Natural killer cell treated with Interleukin-12 subunit alpha and Interleukin-12 subunit beta and Interleukin-15 and Interleukin-18, amount 100 ng/mL, for 72 hours (primary cell): ENCODE measurements at regions not wholly inside any gene's neighbourhood (a gene's known extent, or its start where the extent isn't known, plus 50 kb on each side); places are given as distances from the start of the nearest gene placed in this dataset.
"Not testable (repeated sequence)": the region's sequence is repeated elsewhere in the genome, so short reads cannot be mapped to it uniquely, and the experiment has no call there.

ENCODE experiments used
- ATAC-seq, 2 donors: fragments of 150-1000 bp; cut with Tn5 transposase in 1 of 2; sonication (Bioruptor Pico), chemical (Tn5 transposase) in 1 of 2; 2 replicates each; pipeline ENCODE4 v1.10.0; 2021
- DNase-seq: peaks from one replicate; pipeline ENCODE4 v3.0.0; 2022; ENCODE audit warnings: low spot score
- H3K27ac Mint-ChIP-seq, 2 donors: 1 replicate in 1 of 2; 2 replicates in 1 of 2; pipeline ENCODE4 v1.8.0; 2022; ENCODE audit warnings: mixed read lengths in 2 of 2, mild to moderate bottlenecking in 1 of 2, moderate library complexity in 1 of 2
- H3K27me3 Mint-ChIP-seq, 2 donors: 1 replicate in 1 of 2; 2 replicates in 1 of 2; pipeline ENCODE4 v1.8.0; 2022; ENCODE audit warnings: mixed read lengths in 2 of 2
- H3K36me3 Mint-ChIP-seq: one replicate; pipeline ENCODE4 v1.8.0; 2022; ENCODE audit warnings: mixed read lengths
- H3K4me1 Mint-ChIP-seq, 2 donors: 1 replicate in 1 of 2; 2 replicates in 1 of 2; pipeline ENCODE4 v1.8.0; 2022; ENCODE audit warnings: low read depth in 2 of 2, mixed read lengths in 2 of 2, mild to moderate bottlenecking in 1 of 2
- H3K4me3 Mint-ChIP-seq: one replicate; pipeline ENCODE4 v1.8.0; 2022; ENCODE audit warnings: mixed read lengths
- H3K9me3 Mint-ChIP-seq: 2 replicates; pipeline ENCODE4 v1.8.0; 2022; ENCODE audit warnings: mixed read lengths

DNA sequence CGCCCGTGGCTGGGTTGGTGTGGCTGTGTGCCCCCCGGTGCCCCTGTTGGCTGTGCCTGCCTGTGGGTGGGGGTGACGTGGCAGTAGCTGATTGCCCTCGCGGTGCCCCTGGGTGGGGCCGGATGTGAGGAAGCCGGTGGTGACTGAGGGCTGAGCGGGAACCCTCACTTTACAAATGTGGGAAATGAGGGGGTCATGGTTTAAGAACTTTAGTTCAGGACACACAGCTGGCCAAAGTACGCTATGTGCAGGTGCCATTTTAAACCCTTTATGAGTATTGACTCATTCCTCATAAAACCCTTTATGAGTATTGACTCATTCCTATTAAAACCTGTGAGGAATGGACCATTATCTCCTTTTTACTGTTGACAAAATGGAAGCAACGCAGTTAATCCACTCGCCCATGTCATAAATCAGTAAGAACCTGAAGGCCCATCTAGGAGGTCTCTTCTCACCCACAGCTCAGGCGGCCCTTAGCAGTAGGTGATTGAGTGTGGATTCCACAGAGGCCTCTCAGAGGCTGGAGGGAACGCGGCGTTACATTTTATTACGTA lies 290.1 kb upstream of the COBL start:
- DNase-seq (no peak), ATAC-seq (no peak)
- peaks cover 11% of the 10 kb centered on the region for H3K9me3 Mint-ChIP-seq
- no peaks in the 10 kb centered on the region for H3K27me3 Mint-ChIP-seq
- no peak overlapping the region for H3K27ac Mint-ChIP-seq
- H3K4me3 Mint-ChIP-seq: no peak overlapping the region
- peaks cover 10% of the 10 kb centered on the region for H3K36me3 Mint-ChIP-seq
- no peaks in the 10 kb centered on the region for H3K4me1 Mint-ChIP-seq

DNA sequence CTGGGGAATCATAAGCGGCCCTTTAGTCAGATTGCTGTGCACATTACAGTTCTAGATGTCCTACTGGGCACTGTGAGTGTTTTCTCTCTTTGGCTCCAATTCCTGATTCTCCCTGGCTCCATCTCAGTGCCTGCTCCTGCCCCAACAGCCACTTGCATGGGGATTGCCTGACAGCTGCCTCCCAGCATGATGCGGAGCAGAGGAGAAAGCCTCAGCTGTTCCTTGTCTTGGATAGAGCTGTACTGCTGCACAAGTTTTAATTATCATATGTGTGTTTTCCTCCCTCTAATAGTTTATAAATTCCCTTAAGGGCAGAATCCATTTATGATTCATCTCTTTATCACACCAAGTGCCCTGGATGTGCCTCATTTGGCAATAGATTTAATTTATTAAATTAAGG lies 285.8 kb upstream of the COBL start:
- Mint-ChIP-seq H3K4me1 (no peaks in the 10 kb centered on the region), H3K36me3 (peaks cover 15% of the 10 kb centered on the region), H3K9me3 (peaks cover 23% of the 10 kb centered on the region), H3K27me3 (no peaks in the 10 kb centered on the region), H3K27ac (no peak overlapping the region), H3K4me3 (no peak overlapping the region)
- ATAC-seq (no peak), DNase-seq (no peak)

DNA sequence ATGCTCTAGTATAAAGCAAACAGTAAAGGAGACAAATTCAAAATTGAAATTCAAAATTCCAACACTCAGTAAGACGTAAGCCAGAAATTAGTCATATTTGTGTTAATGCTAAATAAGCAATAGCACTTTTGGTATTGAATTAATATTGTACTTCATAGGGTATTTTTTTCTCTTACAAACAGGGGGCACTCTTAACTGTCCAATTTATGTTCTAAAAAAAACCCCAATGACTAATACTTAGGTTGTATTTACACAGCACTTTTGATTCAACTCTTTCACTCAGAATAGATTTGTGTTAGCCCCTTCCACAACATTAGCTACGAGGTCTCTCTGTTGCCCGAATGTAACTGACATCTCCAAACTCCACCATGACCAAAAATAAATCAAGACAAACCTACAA lies 284.9 kb upstream of the COBL start:
- H3K4me1 Mint-ChIP-seq: no peaks in the 10 kb centered on the region
- no peak overlapping the region for H3K27ac Mint-ChIP-seq
- no peaks in the 10 kb centered on the region for H3K27me3 Mint-ChIP-seq
- H3K9me3 Mint-ChIP-seq: peaks cover 27% of the 10 kb centered on the region
- H3K4me3 Mint-ChIP-seq: no peak overlapping the region
- peaks cover 13% of the 10 kb centered on the region for H3K36me3 Mint-ChIP-seq
- ATAC-seq (no peak), DNase-seq (no peak)

DNA sequence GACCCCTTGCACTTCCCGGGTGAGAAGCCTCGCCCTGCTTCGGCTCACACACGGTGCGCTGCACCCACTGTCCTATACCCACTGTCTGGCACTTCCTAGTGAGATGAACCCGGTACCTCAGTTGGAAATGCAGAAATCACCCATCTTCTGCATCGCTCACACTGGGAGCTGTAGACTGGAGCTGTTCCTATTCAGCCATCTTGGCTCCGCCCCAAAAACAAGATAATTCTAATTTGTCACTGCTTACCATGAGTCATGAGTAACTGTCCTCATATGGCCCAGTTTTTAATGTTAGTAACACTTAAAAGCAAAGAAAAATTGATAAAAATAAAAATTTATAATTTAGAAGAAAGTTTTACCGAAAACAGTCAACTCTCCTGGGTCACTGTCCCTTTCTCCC lies 283.3 kb upstream of the COBL start:
- not testable (repeated sequence) for H3K4me3 Mint-ChIP-seq, H3K27me3 Mint-ChIP-seq, ATAC-seq, H3K4me1 Mint-ChIP-seq, DNase-seq, H3K27ac Mint-ChIP-seq
- Mint-ChIP-seq H3K9me3 (peaks cover 27% of the 10 kb centered on the region), H3K36me3 (peaks cover 13% of the 10 kb centered on the region)

DNA sequence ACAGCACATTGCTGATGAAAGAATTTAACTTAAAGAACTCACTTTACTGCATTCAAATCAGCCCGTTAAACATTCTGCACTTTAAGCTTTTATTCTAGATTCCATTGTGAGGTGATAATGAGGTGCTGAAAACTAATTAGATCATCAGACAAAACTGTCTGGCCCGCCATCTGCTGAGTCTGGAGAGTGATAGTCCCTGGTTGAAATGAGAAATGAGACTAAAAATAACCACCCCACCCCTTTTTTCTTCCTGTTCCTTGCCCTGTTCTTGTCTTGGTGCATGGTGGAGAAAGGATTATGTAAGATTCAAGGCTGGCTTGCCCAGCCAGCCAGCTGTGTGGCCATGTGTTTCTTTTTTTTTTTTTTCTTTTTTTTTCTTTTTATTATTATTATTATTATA lies 277.0 kb upstream of the COBL start:
- DNase-seq: no peak
- Mint-ChIP-seq H3K4me3 (no peak overlapping the region), H3K27me3 (no peaks in the 10 kb centered on the region), H3K27ac (no peak overlapping the region), H3K9me3 (peaks cover 9% of the 10 kb centered on the region), H3K36me3 (no peaks in the 10 kb centered on the region), H3K4me1 (no peaks in the 10 kb centered on the region)
- no peak for ATAC-seq

DNA sequence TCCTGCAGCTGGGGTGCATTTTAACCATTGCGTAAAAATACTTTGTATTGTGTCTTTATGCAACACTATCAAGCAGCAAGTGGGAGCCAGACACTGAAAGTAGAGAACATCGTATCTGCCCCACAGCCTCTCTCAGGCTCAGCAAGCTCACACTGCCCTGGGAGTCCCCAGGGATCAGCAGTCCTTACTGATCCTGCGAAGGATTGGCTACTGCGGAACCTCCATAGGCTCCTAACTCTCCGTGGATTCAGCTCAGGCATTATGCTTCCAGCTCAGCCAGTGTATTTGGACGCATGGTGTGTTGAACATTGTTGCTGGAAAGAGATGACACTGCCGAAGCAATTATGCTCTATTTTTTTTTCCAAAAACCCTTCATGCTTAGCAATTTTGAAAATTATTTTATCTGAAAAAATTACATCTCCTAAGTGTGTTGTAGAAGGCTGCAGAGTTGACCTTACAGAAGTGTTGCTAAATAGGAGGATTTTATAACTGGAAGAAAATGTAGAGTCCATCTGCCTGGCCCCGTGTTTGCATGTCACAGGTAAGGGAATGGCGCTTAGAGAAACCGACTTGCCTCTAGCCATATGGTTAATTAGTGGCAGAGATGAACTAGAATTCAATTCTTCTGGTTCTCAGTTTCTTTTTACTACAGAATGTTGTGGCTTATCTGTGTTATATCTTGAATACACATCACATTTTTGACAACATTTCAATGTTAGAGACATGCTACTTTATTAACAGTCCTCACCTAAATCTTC lies 276.4 kb upstream of the COBL start:
- H3K27ac Mint-ChIP-seq: no peak overlapping the region
- H3K9me3 Mint-ChIP-seq: peaks cover 9% of the 10 kb centered on the region
- DNase-seq (no peak), ATAC-seq (no peak)
- H3K36me3 Mint-ChIP-seq: no peaks in the 10 kb centered on the region
- no peaks in the 10 kb centered on the region for H3K4me1 Mint-ChIP-seq
- no peak overlapping the region for H3K4me3 Mint-ChIP-seq
- H3K27me3 Mint-ChIP-seq: no peaks in the 10 kb centered on the region

DNA sequence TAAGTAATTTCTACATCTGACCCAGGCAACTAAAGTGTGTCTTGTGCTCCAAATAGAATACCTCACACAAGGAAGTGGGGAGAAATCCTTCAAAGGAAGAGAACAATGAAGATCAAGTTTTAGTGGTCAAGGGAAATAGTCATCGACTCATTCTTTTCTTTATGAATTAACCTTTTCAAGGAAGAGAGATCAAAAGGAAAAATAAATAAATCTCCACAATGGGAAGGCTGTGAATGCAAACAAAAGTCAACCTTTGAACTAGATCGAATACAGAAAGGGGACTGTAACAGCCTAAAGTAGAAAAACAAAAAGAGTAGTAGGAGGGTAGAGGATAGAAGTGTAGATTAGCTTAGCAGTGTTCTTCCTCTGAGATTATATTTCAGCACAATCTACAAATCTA lies 274.6 kb upstream of the COBL start:
- no peaks in the 10 kb centered on the region for H3K36me3 Mint-ChIP-seq
- DNase-seq: no peak
- H3K9me3 Mint-ChIP-seq: peaks cover 6% of the 10 kb centered on the region
- H3K4me1 Mint-ChIP-seq: no peaks in the 10 kb centered on the region
- no peak overlapping the region for H3K27ac Mint-ChIP-seq
- no peak overlapping the region for H3K4me3 Mint-ChIP-seq
- no peaks in the 10 kb centered on the region for H3K27me3 Mint-ChIP-seq
- no peak for ATAC-seq

DNA sequence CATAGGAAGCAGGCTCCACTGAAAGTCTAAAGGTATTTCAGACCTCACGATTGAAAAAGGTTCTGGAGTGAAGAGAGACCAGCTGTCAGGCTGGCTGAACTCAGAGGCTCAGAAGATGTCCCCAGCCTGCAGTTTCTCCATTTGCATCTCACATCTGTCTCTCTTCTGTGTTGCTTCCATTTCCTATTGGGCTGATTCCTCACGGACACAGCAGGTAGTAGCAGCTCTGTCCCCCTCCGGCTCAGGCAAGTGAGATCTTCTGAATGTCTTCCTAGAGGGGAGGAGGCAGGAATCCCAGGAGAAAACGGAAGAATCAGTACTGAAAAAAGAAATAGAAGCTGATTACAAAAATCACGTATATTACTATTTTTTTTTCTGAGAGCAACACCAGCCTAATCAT lies 274.1 kb upstream of the COBL start:
- no peaks in the 10 kb centered on the region for H3K27me3 Mint-ChIP-seq
- H3K4me1 Mint-ChIP-seq: no peaks in the 10 kb centered on the region
- H3K36me3 Mint-ChIP-seq: no peaks in the 10 kb centered on the region
- H3K4me3 Mint-ChIP-seq: no peak overlapping the region
- peaks cover 6% of the 10 kb centered on the region for H3K9me3 Mint-ChIP-seq
- no peak for ATAC-seq
- DNase-seq: no peak
- no peak overlapping the region for H3K27ac Mint-ChIP-seq

DNA sequence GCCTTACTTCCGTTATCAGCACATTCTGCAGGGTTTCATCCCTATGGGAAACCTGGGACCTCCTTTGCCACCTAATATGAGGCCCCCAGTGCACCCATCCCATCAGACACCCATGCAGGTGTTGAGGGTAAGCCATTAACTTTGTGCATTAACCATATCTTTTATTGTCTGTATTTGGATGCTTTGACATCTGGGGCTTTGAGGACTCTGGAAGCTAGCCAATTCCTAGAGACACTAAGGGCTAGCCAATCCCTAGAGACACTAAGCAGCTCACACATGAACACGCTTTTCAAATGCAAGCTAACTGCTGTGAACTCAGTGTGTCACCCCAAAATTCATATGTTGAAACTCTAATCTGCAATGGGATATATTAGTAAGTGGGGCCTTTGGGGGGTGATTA lies 272.5 kb upstream of the COBL start:
- ATAC-seq (no peak), DNase-seq (no peak)
- Mint-ChIP-seq H3K4me1 (no peaks in the 10 kb centered on the region), H3K36me3 (no peaks in the 10 kb centered on the region), H3K4me3 (no peak overlapping the region), H3K9me3 (peaks cover 7% of the 10 kb centered on the region), H3K27ac (no peak overlapping the region), H3K27me3 (no peaks in the 10 kb centered on the region)

DNA sequence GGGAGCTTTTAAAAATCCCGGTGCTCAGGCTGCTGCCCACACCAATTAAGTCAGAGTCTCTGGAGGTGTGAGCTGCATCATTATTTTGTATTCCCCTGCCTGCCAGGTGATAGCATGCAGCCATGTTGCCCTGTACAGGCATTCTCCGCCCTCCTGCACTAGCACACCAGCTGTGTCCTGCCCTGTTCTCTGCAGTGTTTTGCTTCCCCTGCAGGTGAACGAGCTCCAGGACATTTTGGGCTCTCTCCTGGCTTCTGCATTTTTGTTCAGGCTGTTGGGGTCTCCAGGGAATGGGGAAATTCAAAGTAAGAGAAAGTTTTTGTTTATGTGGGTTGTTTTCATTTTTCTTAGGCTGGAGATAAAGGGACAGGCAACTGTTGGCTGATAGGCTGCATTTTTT lies 271.0 kb upstream of the COBL start:
- Mint-ChIP-seq H3K4me1 (no peaks in the 10 kb centered on the region), H3K36me3 (no peaks in the 10 kb centered on the region), H3K27me3 (no peaks in the 10 kb centered on the region), H3K4me3 (no peak overlapping the region), H3K9me3 (peaks cover 15% of the 10 kb centered on the region), H3K27ac (no peak overlapping the region)
- ATAC-seq (no peak), DNase-seq (no peak)

DNA sequence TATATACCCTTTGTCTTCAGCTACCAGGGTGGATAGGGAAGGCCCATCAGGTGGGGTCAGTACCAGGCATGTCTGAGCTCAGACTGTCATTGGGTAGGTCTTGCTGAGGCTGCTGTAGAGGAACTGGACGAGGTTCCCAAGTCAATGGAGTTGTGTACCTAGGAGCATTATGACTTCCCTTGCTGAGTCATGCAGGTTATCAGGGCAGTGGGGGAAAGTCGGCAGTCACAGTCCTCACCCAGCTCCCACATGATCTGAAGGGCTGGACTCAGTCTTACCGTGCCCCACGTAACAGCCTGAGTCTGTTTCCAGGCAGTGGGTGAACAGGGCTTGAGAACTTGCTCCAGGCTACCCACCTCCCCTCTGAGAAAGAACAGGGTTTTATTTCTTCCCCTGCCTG lies 260.8 kb upstream of the COBL start:
- Mint-ChIP-seq H3K27ac (no peak overlapping the region), H3K4me3 (no peak overlapping the region), H3K9me3 (peaks cover 27% of the 10 kb centered on the region)

DNA sequence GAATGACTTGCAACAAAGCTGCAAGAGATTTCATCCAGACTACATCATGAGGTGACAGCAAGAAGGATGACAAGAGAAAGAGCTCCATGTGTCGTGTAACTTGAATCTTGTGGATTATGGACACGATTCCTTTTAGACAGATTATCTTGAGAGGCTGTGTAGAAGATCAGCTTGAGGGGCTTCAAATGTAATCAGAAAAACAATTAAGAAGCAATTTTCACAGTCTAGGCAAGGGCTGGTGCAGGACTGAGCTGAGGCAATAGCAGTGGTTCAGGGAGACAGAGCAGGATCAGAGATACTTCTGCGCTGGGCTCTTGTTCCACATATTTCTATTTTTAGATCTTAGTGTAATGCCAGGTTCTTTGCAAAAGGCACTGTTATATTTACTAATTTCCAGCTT lies 253.0 kb upstream of the COBL start:
- Mint-ChIP-seq H3K36me3 (no peaks in the 10 kb centered on the region), H3K9me3 (peaks cover 25% of the 10 kb centered on the region), H3K4me3 (no peak overlapping the region), H3K27me3 (no peaks in the 10 kb centered on the region), H3K27ac (no peak overlapping the region), H3K4me1 (no peaks in the 10 kb centered on the region)
- ATAC-seq (no peak), DNase-seq (no peak)

More for the DNA sequence above, 260.8 kb upstream of the COBL start:
- Mint-ChIP-seq H3K4me1 (no peaks in the 10 kb centered on the region), H3K27me3 (no peaks in the 10 kb centered on the region), H3K36me3 (no peaks in the 10 kb centered on the region)
- DNase-seq (no peak), ATAC-seq (no peak)

DNA sequence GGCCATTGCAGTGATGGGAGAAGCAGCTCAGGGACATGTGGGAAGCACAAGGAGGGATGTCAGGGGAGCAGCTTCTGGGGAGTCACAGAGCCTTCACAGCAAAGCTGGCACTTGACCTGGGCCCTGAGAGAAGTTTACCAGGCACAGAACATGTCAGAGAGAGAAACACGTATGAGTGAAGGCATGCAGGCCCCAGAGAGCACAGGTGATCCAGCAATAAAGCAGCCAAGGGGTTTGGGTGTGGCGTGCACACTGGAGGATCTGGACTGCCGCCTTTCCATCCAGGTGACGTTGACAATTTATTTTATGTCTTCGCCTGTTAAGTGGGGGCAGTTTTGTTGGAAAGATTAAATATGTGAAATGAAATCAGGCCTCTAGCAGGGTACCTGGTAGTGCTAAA lies 252.6 kb upstream of the COBL start:
- peaks cover under 1% of the 10 kb centered on the region for H3K36me3 Mint-ChIP-seq
- peaks cover 22% of the 10 kb centered on the region for H3K9me3 Mint-ChIP-seq
- ATAC-seq (no peak), DNase-seq (no peak)
- no peak overlapping the region for H3K27ac Mint-ChIP-seq
- H3K4me3 Mint-ChIP-seq: no peak overlapping the region
- no peaks in the 10 kb centered on the region for H3K27me3 Mint-ChIP-seq
- no peaks in the 10 kb centered on the region for H3K4me1 Mint-ChIP-seq

DNA sequence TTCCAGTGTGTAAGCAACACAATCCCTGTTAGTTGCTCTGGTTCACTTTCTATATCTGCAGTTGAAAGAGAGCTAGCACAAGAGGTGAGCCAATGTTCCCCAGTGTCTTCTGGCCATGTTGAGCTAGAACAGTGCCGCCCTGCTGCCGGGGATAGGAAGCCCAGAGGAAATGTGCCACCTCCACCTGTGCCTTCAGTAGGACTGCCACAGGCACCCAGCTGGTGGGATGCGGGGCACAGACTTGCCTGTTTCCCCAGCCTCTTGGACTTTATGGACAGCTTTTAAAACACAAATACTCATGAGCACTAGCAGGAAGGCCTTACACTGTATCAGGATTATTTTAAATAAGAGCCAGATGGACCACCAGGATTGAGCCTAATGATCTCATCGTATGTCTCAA lies 234.5 kb upstream of the COBL start:
- ATAC-seq (no peak), DNase-seq (no peak)
- H3K36me3 Mint-ChIP-seq: peaks cover 6% of the 10 kb centered on the region
- H3K9me3 Mint-ChIP-seq: peaks cover 12% of the 10 kb centered on the region
- no peaks in the 10 kb centered on the region for H3K27me3 Mint-ChIP-seq
- H3K27ac Mint-ChIP-seq: no peak overlapping the region
- H3K4me1 Mint-ChIP-seq: no peaks in the 10 kb centered on the region
- H3K4me3 Mint-ChIP-seq: no peak overlapping the region

DNA sequence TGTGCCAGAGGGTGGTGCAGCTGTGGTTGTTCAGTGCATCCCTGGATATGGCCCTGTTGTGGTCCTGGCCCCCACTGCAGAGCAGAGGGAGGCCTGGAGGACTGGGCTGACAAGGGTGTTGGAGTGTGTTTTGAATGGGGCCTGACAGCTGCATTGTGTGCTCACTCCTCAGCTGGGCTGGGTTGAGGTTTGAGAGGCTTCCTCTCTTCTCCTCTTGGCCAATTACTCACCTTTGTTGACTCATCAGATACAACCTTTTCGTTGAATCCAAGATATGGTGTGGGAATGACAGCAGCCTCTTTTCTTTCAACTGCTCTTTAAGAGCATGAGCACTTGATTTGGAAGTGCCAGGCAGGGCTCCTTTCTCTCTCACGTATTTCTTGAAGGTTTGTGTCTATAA lies 228.5 kb upstream of the COBL start:
- no peak overlapping the region for H3K27ac Mint-ChIP-seq
- no peaks in the 10 kb centered on the region for H3K27me3 Mint-ChIP-seq
- peaks cover 6% of the 10 kb centered on the region for H3K36me3 Mint-ChIP-seq
- DNase-seq (no peak), ATAC-seq (no peak)
- H3K9me3 Mint-ChIP-seq: peaks cover 14% of the 10 kb centered on the region
- no peak overlapping the region for H3K4me3 Mint-ChIP-seq
- no peaks in the 10 kb centered on the region for H3K4me1 Mint-ChIP-seq
